Suprapubic skin (tissue), 3 donors: ENCODE measurements at regions not wholly inside any gene's neighbourhood (a gene's known extent, or its start where the extent isn't known, plus 50 kb on each side); places are given as distances from the start of the nearest gene placed in this dataset.

Source experiments
- EP300 ChIP-seq: sonication (generic); formaldehyde crosslinking; IDR thresholded peaks from one replicate; pipeline ENCODE4 v1.6.1; 2017; ENCODE audit warnings: antibody characterized with exemption
- POLR2A ChIP-seq, 2 donors: fragments of 450-650 bp; IDR thresholded peaks; one replicate each; pipeline ENCODE4 v1.6.1; 2017; ENCODE audit warnings: antibody characterized with exemption in 2 of 2, mild to moderate bottlenecking in 2 of 2, moderate library complexity in 2 of 2
- TF ChIP-seq, protein P1 (sequence below), 2 donors: fragments of 200-600 bp in 1 of 2; fragments of 450-650 bp in 1 of 2; sonication (generic) in 1 of 2; IDR thresholded peaks; one replicate each; pipeline ENCODE4 v1.5.1; 2016 to 2019; ENCODE audit warnings: antibody characterized with exemption in 2 of 2, mild to moderate bottlenecking in 1 of 2, moderate library complexity in 1 of 2

DNA sequence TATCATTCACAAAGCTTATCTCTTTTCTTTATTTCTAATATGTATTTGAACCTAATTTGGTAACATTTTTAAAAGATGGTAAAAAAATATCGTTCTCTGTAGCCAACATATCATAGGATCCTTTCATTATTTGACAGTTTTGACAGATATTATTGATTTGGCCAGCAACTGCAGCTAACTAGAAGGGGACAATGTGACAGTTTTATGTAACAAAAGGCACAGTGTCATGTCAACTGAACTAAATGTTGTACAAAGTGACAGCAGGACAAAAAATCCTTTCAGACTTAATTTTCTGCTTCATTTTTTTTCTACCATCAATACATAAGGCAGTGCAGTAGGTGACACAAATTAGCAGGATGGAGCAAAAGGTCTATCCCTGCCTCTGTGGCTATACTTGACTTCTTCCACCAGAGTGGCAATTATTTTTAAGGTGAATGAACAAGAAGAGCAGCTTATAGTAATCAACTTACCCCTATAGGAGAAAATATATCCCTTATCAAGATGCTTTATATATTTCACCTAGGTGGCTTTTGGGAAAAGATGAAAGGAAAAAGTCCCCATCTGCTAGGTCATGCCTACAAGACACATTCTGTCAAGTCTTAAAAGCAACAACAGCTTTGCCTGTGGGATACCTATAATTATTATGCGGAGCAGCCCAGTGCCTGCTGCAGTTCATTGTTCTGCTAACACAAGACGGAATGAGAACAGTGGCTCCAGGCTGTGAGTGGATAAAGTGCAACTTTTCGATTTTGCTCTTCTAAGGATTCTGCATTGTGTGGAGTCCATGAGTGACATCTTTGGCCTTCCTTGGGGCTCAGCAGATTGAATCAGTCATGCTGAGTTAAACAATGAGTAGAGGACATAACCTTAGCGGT lies 694.9 kb downstream of the ISL1 start:
- TF ChIP-seq, protein P1, sequence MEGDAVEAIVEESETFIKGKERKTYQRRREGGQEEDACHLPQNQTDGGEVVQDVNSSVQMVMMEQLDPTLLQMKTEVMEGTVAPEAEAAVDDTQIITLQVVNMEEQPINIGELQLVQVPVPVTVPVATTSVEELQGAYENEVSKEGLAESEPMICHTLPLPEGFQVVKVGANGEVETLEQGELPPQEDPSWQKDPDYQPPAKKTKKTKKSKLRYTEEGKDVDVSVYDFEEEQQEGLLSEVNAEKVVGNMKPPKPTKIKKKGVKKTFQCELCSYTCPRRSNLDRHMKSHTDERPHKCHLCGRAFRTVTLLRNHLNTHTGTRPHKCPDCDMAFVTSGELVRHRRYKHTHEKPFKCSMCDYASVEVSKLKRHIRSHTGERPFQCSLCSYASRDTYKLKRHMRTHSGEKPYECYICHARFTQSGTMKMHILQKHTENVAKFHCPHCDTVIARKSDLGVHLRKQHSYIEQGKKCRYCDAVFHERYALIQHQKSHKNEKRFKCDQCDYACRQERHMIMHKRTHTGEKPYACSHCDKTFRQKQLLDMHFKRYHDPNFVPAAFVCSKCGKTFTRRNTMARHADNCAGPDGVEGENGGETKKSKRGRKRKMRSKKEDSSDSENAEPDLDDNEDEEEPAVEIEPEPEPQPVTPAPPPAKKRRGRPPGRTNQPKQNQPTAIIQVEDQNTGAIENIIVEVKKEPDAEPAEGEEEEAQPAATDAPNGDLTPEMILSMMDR (IDR thresholded peaks at IDR 0.05), result no peak
- TF ChIP-seq POLR2A (IDR thresholded peaks at IDR 0.05) (no peak), EP300 (no peak)
